HT1080 (cell line): ENCODE measurements at regions not wholly inside any gene's neighbourhood (a gene's known extent, or its start where the extent isn't known, plus 50 kb on each side); places are given as distances from the start of the nearest gene placed in this dataset.
A peak's percentile ranks its signal among the peaks of the same experiment; 100 is the strongest.

Experiments
- DNase-seq: peaks from one replicate; pipeline ENCODE4 v3.0.0-alpha.2; 2015; ENCODE audit warnings: low read depth

DNA sequence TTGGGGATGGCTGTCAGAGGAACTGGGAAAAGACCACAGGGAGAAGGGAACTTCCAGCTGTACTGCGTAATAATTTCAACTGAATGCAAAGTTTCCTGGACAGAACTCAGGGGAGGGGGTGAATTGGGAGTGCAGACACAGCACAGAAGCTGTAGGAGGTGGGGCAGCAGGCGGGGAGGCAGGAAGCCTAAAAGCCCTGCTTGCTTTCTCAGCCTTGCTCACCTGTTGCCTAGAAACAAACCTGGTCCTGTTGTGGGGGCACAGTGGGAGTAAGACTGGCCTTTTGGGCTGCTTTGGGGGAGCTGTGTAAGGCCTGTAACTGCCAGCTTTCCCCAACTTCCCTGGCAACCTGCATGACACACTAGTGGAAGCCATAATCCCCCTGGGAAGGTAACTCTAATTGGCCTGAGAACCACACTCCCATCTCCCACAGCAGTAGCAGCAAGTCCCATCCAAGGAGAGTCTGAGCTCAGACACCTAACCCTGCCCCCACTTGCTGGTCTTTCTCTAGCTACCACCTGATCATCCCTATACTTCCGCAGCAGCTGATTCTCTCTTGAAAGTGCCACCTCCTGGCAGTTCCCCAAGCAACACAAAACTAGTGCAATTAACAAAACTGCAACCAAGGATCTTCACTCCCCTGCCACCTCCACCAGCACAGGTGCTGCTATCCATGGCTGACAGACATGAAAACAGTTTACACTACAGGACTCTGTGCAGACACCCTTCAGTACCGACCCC, 1239.3 kb downstream of the SORCS1 start:
- peak; percentile 2 for DNase-seq

DNA sequence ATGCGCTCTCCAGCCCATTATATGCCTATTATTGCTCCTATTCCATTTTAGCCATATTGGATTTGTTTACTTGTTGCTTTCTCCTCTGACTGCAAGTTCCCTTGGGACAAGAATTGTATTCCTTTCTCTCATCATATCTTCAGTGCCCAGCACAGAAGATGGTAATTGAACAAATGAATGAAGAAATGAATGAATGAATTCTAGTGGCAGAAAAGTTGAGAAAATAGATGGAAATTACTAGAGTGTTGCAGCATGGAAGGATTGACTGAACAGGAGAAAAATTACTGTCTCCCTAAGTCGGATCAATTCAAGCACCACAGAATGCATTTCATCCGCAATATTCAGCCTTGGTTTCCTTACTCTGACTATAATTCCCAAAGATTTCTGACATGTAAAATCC, 1243.2 kb downstream of the SORCS1 start:
- DNase-seq: no peak

DNA sequence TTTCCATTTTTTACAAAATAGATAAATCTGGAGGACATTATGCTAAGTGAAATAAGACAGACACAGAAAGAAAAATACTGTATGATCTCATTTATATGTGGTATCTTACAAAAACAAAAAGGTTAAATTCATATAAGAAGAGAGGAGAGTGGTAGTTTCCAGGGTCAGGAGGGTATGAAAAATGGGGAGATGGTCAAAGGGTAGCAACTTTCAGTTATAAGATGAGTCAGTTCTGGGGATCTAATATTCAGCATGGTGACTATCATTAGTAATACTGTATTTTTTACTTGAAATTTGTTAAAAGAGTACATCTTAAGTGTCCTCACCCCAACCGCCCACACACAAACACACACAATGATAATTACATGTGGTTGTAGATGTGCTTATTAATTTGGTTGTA, 1250.1 kb downstream of the SORCS1 start:
- DNase-seq: no peak

DNA sequence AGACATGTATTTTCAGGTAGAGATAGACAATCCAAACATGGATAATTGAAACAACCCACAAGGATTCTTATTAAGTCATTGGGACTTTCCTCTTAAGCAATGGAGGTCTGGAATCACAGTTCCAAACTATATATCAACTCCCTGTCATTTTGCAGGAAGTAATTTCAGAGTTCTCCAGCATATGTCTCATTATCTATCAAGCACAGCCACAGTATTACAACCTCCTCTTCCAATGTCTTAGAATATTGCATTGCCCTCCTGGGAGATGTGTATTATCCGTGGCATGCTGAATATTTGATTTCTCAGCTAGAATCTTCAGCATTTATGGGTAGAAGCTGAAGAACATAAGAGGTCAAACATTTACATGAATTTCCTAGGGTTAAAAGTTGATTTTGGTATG, 1255.8 kb downstream of the SORCS1 start:
- no peak for DNase-seq

GRCh38 chr10:105885495-105885894, 1244.4 kb downstream of the SORCS3 start:
- DNase-seq: no peak

- DNase-seq: no peak
Observed at GRCh38 chr10:105879401-105879800, 1238.3 kb downstream of the SORCS3 start.

DNA sequence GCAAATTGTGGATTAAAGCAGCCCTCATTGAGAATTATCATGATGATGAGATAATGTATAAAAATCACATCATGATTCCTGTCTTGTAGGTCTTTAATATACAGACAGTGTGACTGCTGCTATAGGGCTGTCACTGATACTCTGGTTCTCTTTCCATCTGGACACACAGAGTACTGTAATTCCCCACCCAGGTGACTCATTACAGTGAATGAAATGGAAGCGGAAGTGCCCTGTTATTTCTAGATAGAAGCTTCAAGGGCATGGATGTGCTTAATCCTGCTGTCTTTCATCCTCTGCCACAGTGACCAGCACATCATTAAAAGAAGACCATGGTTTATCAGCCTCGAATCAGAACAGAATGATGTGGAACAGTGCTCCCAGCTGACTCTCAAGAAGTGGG, 1234.0 kb downstream of the SORCS3 start:
- DNase-seq: peak; percentile 75

GRCh38 chr10:105872665-105873064, 1231.6 kb downstream of the SORCS3 start:
- no peak for DNase-seq

DNA sequence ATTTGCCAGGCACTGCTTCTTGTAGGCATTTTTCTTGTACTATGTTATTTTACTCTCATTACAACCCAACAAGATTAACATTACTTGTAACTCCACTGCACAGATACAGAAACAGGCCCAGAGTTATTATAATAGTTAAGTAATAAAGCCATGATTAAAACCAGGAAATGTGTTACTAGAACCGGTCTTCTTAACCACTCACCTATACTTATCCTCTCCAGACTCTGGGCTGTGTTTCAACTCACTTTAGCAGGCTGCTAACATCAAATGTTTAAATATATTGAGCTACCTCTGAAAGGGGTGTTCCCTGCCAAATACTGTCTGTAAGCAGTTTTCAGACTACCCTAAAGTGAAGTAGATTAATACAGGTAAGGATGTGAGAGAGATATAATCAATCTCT, 1227.8 kb downstream of the SORCS3 start:
- DNase-seq: no peak

DNA sequence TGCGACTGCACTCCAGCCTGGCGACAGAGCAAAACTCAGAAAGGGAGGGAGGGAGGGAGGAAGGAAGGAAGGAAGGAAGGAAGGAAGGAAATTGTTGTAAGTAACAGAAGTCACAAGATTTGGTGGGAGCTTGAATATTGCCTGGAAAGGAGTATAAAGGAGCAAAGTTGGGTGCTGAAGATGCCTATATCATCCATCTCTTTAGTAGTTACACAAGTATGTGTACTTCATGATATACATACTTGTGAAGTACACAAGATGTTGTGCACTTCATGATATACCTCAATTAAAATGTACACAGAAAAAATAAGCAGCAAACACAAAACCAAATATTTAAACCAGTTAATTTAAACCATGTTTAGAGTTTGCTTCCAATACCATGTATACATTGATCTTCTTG, 1223.8 kb downstream of the SORCS3 start:
- no peak for DNase-seq

DNA sequence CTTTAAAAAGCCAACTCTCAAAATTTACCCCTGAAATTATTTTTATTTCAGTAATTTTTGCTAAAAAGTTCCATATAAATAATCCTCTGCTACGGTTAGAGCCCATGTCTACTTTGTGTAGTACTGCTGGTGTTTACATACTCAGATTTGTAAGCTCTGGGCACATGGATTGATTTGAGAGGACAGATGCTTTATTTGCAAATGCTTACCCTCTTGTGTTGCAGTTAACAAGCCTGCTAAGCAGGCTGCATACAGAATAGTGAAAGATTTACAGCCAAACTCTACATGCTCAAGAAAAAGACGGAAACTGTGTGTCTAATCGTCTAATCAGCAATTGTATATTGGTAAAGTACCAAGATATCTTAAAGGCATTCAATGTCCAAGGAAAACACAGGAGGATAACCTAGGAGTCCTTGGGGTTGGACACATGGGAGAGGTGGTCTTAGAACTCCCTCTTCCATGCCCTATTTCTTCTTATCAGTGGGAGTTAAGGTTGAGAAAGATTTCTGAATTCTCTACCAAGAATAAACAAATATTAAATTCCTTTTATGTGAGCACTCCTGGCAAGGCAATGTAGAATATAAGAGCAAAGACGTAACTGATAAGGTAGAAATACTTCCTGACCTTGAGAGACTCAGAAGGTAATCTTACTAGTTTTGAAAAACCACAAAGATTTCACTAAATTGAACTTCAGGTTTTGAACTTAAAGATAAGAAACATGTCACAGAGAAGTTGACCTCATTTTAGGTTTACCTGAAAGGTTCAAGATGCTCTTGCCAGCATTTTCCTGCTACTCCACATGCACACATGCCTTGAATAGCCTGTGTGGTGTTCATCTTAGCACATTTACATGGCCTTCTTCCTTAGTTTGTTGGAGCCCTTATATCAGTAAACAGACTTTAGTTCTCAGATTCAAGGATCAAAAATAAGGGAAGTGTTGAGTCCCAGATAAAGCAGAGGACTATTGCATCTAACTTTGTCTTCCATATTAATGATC, 1216.5 kb downstream of the SORCS3 start:
- no peak for DNase-seq

DNA sequence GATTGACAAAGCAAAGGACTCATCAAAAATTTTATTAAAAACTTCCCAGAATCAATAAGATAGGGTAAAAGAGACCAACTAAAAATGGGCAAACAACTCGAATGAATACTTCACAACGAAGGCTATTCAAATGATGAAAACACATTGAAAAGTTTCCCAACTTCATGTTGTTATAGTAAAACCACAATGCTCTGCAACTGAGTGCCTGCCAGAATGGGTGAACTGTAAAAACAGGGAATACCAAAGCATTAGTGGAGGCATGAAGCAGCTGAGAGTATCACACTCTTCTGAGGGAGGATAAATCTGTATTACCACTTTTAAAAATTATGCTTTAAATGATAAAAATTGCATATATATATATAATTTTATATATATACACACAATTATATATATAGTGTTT, 1214.7 kb downstream of the SORCS3 start:
- DNase-seq: no peak

DNA sequence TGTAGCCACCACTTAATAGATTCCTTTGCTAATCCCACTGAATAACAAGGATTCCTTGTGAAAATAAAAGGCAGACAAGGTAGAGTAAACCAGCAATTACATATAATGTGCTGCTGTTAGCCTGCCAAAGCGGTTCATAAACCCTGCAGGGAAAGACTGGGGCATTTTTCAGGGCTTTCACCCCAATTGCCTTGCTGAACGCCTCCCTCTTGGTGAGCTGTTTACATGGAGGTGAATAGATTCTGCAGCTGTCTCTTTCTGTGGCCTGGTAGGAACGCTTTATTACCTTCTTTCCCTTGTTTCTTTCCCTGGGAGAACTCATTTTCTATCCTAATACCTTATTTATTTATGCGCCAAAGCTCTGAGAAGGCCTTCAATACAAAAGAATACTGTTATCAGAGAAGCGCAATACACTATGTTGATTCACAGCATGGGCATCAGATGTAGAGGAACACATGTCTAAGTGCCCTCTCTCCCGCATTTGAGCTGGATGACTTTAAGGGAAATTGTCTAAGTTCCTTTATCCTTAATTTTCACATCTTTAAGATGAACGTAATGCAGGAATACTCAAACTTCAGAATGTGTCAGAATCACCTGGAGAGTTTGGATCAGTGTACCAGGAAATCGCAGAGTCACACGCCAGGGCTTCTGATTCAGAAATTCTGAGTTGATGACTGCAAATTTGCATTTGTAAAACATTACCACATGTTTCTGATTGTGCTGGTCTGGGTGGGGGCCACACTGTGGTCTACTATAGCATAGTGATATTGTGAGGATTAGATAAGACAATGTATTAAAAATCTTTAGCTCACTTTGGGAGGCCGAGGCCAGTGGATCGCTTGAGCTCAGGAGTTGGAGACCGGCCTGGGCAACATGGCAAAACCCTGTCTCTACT, 1203.8 kb downstream of the SORCS3 start:
- DNase-seq: no peak

DNA sequence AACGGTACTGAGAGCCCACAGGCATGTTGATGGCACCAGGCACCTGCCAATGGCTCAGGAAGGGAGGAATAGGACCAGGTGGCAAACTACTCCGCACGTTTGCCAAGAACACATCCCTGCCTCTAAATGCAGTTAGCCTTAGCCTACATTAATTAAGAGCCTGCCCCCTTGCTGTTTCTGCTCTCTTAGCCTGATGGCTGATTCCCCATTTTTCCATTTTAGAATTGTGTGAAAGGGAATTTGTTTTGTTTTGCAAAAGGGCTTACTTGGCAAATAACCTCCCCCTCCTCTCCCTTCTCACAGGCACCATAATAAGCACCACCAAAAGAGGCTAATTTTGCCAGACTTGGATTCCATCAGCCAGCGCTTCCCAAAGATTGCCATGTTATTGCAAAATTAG, 1203.2 kb downstream of the SORCS3 start:
- no peak for DNase-seq

DNA sequence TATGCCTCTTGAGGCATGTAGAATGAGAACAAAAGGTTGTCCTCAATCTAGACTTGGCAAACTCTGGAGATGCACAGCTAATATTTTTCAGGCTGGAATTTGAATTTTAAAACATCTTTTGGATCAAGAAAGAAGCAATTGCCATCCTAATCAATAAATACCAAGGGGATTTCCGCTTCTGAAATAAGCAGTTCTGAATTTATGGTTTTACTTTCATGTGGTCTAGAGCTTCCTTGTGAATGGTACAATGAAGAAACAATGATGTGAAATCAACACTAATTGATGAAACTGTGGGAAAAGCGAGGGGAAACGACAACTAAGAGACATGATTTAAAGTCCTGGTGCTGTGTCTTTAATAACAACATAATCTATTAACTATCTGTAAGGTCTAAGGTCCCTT, 1202.7 kb downstream of the SORCS3 start:
- DNase-seq: no peak

- peak; percentile 24 for DNase-seq
Observed at GRCh38 chr10:105840288-105840770, 1199.2 kb downstream of the SORCS3 start.

- DNase-seq: no peak
Observed at GRCh38 chr10:105838392-105838791, 1197.3 kb downstream of the SORCS3 start.

DNA sequence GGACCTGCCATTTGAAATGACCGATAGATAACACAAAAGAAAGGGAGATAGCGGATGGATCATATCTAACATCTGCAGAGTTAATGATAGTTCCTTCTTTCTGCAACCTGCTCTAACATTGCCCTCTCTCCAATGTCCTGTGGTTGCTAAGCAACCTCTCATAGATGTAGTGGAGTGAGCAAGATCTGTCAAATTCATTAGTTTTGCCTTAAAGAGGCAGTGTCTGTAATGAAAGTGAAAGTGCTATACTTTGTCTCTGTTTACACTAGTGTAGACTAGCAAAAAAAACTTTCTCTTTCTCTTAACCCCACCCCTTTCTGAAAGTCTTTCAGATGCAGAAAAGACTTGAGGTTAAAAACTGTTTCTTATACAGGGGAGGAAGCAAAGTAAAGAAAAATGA, 1196.9 kb downstream of the SORCS3 start:
- DNase-seq: peak; percentile 56

- DNase-seq: no peak
Observed at GRCh38 chr10:105834261-105835059, 1193.4 kb downstream of the SORCS3 start.

- DNase-seq: no peak
Observed at GRCh38 chr10:105827133-105827532, 1186.0 kb downstream of the SORCS3 start.
